HG03159 (cell line): ENCODE measurements at regions not wholly inside any gene's neighbourhood (a gene's known extent, or its start where the extent isn't known, plus 50 kb on each side); places are given as distances from the start of the nearest gene placed in this dataset.

Experiments used
- ATAC-seq: cut with Tn5 transposase; IDR thresholded peaks from one replicate; pipeline ENCODE4 v1.9.1; 2021; ENCODE audit warnings: mild to moderate bottlenecking, moderate library complexity; ENCODE audit not compliant: unreplicated experiment

DNA sequence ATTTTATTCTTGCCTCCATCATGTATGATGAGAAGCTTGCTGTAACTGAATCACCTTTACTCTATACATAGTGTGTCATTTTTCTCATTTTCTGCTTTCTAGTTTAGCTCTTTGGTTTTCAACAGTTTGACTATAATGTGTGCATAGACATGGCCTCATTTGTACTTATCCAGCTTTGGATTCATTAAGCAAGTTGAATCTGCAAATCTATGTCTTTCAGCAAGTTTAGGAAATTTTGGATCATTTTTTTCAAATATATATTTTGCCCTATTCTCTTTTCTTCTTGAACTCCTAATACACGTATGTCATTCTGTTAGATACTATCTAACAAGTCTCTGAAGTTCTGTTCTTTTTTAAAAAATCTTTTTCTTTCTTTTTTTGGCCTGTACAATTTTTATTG lies 57.8 kb downstream of the PRLHR start:
- no peak for ATAC-seq

DNA sequence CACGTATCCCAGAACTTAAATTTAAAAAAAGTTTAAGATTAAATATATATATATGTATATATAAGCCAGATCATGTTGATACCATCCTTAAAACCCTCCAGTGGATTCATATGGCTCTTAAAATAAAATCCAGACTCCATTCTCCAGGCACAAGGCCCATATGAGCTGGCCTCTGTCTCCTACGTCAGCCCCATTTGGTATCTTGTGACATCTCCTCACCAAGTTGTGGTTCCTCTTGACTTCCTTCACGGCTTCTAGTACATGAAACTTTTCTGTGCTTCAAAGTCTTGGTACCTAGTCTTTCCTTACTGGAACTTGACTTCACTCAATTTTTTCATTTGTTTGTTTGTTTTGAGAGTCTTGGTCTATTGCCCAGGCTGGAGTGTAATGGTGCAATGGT lies 61.3 kb downstream of the PRLHR start:
- ATAC-seq = no peak

DNA sequence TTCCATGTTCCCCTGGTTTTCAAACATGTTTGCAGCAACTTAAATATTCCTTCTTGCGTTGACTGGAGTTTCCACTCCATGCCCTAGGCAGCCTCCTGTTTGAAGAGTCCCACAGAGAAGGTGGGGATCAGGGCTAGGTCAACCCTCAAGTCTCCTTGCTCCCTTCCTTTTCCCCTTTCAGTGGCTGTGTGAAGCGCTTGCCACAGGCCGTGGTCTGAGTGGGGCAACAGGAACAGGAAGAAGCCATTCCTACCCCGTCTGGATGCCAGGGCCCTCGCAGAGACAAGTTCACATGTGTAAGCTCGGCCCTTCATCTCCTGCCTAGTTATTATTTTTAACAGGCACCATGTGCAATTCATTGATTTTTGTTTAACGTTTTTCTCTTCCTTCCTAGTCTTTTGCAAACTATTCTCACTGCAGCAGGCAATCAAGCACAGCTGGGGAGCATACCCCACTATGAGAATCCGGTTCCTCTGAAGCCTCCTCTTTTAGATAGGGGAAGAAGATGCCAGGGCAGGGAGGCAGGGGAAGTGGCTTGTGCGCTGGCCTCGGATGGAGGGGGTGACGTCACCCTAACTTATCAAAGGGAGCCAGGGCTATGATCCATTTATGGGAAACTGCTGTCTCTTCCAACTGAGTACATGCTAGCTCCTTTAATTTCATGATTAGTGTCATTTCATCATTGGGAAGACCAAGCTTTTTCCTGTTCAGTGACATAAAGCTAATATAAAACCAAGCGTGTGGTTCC lies 64.2 kb downstream of the PRLHR start:
- ATAC-seq = no peak

DNA sequence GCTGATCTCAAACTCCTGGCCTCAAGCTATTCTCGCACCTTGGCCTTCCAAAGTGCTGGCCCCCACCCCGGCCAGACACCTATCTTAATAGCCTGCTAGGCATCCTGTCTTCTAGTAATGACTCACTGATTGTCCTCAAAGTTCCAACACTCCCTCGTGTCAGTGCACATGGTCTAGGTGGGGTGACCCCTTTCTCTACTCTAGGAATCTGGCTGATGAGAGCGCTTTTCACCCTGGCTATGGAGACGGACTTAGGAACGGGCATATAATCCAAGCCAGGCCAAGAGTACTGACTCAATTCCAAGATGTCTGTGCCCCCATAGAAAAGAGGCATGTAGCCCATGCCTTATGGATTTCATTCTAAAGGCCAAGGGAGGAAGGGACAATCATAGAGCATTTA lies 67.0 kb downstream of the PRLHR start:
- no peak for ATAC-seq

DNA sequence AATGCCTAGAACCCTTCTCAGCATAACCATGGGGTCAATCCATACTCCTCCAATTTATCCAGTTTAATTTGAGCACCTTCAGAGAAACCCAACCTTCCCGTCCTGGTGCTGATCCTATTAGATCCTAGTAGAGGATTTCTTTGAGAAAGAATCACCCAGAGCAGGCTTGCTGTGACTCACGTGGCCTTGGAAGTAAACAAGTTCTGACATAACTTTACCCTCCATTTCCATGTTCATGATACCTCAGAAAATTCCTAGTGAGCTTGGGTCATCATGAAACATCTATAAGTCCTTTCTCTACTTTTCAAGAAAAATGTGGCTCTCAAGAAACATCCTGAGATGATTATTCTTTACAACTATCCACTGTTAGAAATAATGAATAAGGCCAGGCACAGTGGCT lies 71.7 kb downstream of the PRLHR start:
- no peak for ATAC-seq

DNA sequence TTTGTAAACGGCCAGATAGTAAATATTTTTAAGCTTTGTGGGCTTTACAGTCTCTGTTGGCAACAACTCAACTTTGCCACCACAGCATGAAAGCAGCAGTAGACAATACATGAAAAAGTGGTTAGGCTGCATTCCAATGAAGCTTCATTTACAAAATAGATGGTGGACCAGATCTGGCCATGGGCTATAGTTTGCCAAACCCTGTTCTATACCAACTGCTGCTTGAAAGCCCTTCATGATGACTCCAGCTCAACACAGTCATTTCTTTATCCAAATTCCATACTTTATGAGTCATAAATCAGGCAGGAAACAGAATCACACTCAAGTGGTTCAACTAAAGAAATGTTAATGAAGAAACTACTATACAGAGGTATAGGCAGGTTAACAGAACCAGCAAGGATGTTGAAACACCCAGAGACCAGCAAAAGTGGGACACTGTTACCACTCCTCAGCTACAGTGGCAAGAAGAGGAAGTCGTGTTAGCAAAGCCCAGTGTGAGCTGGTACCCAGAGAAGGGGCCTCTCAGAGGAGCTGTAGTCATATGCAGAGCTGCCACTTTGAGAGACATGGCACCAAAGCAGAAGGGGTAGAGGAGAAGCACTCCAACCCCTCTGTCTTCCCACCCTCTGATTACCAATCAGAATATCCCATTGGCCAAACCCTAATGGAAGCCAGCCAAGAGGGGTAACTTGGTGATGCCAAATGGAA lies 72.5 kb downstream of the PRLHR start:
- ATAC-seq = no peak

DNA sequence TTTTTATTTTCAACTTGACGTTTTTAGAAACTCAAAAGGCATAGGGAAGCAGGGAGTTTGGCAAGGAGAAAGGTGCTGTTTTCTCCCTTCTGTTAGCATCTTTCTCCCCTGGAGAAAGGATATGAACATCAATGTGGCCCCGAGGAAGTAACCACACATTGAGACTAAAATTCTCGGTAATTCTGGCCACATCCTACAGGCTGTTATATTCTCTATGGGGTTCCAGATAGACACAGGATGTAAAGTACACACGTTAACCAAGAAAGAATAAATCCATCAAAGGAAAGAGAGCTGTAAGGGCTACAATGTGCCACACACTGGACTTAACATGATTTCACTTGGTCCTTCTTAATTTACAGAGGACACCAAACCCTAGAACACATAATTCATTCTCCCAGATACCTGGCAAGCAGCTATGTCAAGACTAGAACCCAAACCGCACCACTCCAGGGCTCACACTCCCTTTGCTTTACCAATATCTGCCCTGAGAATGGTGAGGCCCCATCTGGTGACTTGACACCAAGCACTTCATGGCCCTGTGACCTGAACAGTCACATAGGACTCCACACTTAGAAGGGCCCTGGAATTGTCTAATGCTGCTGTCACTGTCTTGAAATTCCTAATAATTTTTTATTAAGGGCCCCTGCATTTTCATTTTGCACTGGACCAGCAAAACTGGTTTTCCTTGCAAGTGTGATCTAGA lies 73.9 kb downstream of the PRLHR start:
- no peak for ATAC-seq

DNA sequence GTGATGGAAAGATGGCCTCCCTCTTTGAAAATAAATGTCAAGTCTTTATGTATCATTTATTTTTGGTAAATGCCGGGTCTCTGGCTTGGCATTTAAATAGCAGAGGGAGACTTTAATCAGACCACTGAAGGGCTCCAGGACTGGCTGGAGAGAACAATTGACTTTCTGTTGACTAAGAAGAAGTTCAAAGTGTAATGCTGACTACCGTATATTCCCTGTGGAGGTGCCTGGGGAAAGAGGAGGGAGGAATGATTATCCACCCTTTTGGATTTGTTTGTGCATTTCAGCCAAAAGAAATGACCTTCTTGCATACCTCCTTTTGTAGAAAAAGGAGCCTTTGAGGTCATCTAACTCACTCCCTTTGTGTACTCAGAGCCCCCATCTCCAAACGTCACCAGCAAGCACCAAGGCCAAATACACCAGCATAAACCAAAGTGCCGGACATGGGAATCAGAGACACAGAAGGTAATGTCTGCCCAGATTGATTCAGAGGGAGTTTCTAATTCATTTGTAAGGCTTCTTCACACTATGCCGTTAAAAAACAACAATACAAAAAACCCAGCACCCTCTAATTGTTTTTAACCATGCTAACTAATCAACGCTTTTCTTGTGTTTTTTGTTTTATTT lies 75.2 kb downstream of the PRLHR start:
- no peak for ATAC-seq

DNA sequence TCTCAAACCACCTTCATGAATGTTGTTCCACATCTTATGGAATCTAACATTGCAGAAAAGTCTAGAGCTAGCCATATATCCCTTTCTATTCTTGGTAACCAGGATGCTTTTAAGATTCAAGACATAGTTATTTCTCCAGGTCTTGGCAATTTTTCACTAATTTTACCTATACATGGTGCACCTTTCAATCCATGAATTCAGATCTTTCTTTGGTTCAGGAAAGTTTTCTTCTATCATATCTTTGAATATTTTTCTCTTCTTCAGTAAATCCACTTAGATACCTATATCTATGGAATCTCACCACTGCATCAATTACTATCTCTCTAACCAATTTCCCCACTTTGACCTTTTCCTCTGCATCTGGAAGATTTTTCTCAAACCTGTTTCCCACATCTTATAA lies 77.4 kb downstream of the PRLHR start:
- ATAC-seq = no peak

DNA sequence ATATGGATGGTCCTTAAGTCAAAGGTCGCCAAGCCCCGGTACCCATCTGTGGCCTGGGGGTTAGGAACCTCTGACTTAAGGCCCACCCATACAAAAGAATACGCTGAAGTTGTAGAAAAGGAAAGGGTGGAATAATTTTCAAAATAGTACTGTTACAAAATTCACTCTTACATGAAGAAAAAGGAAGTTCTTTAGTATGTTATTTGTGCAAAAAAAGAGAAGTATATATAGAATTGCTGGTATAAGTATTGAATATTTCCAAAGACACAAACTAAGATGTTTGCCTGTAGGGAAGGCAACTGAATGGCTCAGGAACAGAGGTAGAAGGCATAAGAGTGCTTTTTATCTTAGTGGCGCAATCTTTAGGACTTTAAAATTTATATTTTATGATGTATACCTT lies 78.7 kb downstream of the PRLHR start:
- ATAC-seq = no peak

DNA sequence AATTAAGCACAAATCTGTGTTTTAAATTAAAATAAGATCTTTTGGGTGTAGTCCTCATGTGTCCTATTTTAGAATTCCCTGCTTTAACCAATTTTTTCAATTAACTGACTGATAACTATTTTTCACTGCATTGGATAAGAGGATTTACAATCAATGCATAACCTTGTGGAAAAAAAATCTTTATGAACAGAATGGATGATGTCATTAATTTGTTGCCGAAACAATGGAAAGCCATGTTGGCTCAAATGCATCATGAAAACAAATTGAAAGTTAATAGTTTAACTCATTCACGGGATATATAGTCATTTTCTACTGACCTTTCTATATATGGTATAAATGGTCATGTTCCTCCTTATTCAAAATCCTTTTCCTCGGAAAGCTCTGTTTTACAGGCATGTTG lies 82.3 kb downstream of the PRLHR start:
- no peak for ATAC-seq

DNA sequence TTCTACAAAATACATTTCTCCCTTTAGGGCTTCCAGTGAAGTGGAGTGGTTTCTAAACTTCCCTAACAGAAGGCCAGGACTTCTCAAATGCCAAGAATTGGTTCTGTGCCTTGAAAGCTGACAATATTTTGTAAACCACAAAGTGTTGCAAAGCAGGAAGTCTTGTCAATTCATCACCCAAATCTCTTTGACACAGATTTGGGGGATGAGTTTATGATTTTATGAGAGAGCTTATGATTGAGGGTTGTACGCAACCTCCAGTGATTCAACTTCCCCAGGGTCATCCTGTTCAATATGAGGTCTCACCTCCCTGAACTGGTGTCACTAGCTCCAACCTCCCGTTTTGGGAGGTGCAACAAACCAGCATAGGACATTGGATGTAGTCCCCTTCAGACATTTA lies 83.7 kb downstream of the PRLHR start:
- no peak for ATAC-seq

DNA sequence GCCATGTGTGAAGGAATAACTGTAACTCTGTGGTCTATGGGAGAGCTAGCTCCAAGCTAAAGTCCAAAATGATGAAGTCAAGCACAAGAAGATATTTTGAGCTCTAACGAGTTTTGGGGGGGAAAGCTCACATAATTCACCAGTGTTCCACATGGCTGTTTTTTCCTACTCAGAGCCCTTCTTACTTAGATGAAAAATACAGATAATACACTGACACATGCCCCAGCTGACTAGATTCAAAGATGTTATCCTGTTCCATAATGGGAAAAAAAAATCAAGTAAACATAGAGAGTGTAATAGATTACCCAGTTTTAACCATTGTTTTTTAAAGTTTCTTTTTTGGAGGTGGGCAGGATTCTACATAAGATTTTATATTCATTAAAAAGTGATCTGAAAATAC lies 86.6 kb downstream of the PRLHR start:
- no peak for ATAC-seq

DNA sequence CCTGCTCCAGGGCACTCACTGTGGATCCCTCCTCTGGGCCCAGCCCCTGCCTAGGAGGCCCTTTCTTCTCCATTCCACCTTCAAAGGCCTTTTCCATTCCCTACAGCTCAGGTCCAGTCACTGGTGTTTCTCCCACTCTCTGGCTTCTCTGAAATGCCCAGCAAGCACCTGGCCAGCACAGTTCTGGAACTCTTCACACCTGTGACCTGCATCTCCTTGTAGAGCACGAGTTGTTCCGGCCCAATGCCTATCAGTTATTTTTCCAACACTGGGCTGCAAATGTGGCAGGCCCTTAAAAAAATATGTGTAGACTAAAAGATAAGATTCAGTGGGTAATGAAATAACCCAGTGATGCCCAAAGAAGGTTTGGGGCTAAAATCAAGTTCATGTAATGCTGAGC lies 87.1 kb downstream of the PRLHR start:
- ATAC-seq = no peak

DNA sequence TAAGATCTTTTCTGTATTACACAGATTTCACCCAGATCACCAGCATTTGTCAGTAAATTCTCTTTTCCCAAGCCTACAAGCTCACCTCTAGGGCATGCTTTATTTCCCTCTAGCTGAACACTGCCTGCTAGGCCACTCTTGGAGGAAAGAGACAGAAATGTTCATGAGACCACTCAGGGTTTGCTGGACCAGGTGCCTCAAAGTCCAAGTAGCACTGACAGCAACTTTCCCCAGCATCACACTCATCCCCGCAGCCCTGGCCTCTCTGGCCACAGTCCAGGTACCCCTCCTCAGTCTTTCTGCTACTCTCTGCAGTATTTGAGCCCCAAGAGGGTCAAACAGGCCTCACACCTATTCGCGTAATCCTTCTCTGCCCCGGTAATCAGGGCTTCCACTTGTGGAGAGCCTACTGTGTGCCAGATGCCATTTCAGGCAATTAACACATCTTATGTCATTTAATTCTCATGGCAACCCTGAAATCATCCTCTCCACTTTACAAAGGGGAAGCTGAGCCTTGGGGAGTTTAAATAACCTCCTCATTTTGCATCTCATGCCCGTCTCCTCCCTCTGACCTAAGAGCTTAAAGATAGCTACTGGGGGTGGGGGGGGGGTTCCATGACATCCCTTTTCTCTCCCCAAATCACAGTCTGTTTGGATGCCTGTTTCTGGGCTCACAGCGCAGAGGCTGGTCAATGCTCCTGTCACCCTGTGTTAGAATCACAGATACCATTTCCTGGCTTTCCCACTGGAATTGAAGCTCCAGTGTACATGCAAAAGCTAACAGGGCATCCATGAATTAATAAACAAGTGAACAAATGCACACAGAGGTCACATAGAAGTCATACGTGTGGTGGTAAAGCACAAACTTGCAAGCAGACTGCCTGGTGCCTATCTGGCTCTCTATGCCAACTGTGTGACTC lies 88.5 kb downstream of the PRLHR start:
- ATAC-seq = no peak

DNA sequence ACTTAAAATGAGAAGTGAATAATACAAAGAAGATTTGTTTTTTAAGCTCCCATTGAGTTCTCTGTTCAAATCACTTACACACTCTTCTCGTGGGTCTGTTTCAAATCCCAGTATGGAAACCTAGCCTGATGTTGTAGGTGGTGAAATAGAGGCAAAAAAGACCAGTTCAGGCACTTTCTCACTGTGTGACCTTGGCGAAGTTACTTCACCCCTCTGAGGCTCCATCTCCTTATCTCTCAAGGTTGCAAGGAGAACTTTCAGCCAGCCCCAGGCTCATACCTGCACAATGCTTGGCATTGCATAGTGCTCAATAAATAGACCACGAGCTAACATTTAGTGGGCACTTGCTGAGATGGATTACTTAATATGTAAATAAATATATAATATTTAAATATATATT lies 90.1 kb downstream of the PRLHR start:
- ATAC-seq = no peak

DNA sequence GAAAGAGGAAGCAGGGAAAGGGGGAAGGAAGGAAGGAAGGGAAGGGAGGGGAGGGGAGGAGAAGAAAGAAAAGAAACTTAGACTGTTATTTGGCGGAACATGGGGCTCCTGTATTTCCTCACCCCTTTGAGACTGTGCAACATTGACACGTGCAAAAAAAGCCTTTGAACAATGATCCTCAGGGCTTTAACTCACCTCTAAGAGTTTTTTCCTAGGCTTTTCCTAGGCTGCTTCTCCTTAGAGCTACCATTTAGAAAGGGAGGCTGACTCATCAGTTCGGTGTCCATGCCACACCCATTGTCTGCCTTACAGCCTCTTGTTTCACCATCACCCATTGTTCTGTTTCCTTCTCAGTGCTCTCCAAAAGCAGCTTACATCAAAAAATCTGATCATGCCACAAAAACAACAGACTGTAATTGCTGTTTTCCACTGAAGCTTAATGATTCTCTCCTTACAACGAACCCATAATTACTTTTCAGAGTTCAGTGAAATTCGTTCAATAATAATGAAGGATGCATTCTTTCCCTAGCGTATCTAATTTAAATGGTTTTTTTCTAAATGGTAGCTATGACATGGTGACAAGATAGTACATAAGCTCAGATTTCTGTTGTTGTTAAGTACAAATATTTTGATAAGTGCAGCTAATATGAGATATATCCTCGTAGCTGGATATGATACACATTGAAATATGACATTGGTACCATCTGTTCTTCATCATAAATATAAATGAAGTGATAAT lies 90.8 kb downstream of the PRLHR start:
- ATAC-seq = no peak

DNA sequence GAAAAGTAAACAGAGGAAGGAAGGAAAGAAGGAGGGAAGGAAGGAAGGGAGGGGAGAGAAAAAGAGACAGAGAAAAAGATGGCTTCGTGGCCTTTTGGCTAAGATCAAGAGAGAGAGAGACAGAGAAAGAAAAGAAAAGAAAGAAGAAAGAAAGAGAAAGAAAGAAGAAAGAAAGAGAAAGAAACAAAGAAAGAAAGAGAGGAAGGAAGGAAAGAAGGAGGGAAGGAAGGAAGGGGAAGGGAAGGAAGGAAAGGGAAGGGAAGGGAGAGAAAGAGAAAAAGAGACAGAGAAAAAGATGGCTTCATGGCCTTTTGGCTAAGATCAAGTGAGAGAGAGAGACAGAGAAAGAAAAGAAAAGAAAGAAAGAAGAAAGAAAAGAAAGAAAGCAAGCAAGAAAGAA lies 91.4 kb downstream of the PRLHR start:
- no peak for ATAC-seq

DNA sequence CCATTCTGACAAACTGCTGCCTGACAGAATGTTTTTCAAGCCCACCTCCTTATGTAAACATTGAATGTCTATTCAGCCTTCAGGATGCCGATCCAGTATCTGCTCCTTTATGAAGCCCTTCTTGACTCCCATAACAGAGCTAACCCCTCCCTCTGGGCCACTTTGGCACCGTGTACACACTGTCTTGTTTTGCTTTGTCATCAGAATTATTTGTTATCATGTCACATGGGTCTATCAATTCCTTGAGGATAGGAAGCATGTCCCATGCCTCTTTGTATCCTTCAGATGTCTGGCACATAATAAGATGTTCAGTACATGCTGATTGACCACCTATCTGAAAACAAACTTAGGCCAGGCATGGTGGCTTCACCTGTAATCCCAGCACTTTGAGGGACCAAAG lies 92.3 kb downstream of the PRLHR start:
- no peak for ATAC-seq
